ENCODE measurements at regions not wholly inside any gene's neighbourhood (a gene's known extent, or its start where the extent isn't known, plus 50 kb on each side); places are given as distances from the start of the nearest gene placed in this dataset.
"Not testable (repeated sequence)": the region's sequence is repeated elsewhere in the genome, so short reads cannot be mapped to it uniquely, and the experiment has no call there.

DNA sequence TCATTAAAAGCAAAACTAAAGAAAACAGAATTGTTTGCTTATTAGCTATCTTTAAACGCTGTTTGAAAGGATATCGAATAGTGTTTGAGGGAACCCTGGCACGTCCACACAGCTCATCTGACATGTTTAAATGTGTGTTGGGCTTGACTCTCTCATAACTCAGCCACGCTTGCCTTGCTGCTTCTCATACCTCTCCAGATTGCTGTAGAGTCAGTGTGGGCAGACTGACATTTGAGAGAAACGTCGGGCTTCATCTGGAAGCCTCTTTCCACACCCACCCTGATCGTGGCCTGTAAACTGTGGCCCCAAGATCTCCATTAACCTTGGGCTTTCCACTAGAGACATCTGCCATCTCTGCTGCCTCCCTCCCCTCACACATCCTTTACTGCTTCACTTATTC, 226.4 kb upstream of the PLGLB2 start:
- DNase-seq, result not testable (repeated sequence)

DNA sequence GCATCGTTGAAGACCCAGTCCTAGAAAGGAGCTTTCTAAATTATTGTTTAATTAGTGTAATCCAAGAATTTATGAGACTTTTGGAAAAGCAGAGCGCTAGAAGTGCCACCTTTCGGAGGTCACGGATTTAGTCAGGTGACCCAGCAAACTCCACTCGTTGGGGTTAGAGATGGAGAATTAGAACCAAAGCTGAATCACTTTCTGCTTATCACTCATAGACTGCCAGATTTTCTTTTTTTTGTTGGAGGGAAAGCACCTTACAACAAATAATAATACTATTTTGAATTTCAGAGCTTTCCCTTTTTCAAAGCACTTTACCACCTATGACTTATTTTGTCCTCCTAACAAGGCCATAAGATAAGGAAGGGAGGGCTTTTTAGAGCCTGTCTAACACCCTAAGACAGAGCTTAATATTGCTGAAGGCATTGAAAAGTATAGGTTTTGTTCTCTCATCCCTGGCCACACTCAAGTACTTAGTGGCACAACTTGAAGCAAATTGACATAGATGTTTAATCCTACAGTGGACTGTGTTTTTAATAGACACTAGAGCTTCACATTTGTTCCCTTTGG, 223.2 kb upstream of the PLGLB2 start:
- not testable (repeated sequence) for DNase-seq

DNA sequence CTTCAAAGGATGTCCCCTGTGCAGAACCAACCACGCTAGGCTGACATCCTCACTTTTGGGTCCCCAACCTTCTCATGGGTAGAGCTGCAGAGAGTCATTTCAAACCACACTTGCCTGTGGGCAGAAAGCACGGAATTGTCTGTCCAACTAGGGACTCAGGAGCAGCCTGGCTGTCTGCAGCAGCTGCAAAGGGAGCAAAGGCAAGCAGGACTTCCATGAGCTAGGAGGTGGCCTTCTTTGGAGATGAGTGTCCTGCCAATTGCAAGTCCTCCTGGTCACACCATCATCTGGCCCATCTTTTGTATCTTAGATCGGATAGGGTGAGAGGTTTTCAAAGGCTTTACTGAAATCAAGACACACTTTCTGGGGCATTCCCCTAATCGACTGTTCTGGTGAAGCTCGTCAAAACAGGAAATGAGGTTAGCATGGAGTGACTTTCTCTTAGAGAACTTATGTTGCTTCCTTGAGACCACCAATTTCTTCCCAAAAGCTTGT, 222.3 kb upstream of the PLGLB2 start:
- DNase-seq, result not testable (repeated sequence)

DNA sequence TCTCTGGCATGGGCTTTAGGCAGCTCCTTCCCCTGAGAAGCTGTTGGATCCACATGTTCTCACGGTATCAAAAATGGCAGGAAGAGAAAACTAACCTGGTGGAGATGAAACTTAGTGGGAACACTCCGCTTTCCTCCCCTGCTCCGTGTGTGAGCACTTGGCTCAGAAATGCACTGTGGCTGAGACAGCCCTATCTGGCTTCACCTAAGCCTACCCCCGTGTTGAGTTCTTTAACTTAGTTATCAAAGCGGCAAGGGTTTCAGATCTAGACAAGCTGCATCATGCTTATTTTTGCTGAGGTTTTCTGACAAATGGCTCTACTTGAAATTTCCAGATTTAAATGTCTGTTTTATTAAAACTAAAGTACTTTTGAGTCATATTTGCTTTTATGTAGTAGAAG, 221.6 kb upstream of the PLGLB2 start:
- not testable (repeated sequence) for DNase-seq

DNA sequence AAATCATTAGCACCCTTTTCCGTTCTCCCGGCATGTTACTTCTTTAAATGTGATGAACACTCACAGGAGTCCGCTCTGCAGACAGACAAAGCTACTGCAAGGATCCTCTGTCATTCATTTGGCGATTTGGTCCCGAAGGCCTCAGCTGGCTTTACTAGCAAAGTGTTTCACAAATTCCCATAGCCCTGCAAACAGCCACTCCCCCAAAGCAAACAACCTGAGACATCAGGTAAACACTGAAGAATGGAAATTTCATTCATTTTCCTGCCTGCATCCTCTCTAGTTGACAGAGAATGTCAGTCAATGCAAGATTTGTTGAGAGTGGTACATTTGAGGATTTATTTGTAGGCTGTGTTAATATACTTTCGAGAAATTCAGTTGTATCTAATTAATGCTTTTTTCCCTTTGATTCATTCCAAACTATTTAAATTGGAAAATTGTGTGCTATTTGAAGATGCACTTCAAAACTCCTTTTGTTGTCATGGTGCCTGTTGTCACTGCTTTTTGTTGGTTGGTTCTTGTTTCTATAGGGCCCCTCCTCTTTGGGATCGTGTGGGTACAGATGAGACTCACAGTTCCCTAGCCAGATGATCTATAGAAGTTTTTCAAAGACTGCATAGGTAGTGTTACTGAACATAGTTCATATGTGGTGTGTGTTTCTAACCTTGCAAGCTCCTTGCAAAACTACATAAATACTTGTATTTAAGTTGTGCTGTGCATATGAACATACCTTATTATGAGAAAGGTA, 215.7 kb upstream of the PLGLB2 start:
- DNase-seq, result not testable (repeated sequence)

DNA sequence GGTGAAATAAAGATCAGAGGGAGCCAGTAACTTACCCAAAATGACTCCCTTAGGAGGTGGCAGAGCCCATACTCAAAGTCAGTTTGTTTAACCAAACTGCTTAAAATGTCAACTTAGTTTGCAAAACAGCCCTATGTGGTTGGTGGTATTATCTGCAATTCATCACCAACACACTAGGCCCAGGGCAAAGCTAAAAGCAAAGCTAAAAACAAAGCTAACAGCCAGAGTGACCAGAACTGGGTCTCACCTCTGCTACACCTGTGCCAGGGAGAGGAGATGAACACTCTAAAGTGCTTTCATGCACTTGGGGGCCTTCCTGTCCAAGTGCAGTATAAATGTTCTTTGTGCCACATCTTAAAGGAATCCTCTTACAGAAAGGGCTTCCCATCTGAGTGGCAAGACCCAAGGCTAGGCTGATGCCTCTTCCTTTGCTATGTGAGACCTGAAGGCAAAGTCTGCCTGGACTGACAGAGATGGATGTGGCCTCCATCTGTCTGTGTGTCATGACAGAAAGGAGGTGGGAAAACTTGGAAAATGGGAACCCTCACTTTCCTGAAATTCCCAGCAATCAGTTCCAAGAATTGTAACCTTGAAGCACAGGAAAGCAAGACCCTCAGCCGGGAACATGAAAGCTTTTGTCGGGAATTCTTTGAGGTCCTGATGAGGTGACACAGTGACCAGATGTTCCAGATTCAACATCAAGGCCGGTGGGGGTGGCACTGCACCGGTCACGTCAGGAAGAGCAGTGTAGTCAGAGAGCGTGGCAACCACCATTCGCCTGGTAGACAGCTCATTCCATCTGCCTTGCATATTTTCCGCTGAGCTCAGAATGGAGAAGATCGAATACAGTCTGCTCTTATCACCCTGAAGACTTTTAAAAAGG, 214.3 kb upstream of the PLGLB2 start:
- DNase-seq, result not testable (repeated sequence)

GRCh38 chr2:87534273-87534889, 213.5 kb upstream of the PLGLB2 start:
- not testable (repeated sequence) for DNase-seq

- not testable (repeated sequence) for DNase-seq
These were observed 211.5 kb upstream of the PLGLB2 start for GRCh38 chr2:87536427-87536826.

DNA sequence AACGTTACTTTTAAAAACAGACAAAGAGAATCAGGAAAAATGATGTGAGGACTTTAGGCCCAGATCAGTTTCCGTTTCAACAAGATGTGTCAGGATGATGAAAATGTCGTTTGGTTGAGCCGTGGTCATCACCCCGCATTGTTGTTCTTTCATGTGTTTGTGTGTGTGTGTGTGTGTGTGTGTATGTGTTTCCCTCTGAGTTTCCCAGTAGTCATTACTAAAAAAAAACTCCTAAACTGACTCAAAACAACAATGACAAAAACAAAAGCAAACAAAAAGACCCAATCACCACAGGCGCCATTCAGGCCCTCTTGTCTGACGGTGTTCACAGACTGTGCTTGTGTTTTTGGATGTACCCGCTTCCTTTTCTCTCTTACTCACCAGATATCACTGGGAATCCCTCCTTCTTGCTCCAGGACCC, 210.6 kb upstream of the PLGLB2 start:
- not testable (repeated sequence) for DNase-seq

DNA sequence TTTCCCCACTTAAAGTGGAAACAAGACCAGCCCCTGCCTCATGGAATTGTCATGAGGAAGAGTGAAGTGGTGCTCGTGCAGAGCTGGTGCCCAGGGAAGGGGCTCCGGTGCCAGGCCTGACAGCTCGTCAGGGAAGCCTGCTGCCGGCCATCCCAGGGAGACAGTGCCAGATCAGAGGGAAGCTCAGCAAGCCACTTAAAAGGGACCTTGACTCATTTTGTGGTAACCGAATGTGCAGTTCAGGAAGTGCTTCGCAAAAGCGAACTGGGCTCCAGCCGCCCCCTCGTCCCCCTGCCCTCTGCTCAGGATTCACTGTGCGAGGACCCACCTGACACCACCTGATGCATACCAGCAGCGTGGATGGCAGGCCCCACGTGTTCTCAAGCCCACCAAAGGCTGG, 209.6 kb upstream of the PLGLB2 start:
- DNase-seq, result not testable (repeated sequence)

- DNase-seq, result not testable (repeated sequence)
These were observed 208.5 kb upstream of the PLGLB2 start for GRCh38 chr2:87539151-87539943.

DNA sequence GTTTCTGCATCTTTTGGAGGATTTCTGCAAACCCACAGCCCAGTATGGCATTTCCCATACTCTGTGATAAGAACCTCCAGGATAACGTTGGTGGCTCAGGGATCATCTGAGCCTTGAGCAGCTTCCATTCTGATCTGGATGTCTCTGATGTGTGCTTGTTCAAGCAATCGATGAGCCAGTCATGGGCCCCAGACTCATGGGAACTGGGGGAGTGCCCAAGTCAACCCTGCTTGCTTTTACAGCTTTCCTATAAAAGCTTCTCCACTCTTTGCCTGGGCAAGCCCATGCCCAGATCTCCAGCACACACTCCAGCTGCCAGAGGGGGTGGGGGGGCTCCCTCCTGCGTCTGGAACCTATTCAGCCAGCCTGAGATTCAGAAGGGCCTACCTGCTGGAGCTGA, 207.6 kb upstream of the PLGLB2 start:
- not testable (repeated sequence) for DNase-seq

DNA sequence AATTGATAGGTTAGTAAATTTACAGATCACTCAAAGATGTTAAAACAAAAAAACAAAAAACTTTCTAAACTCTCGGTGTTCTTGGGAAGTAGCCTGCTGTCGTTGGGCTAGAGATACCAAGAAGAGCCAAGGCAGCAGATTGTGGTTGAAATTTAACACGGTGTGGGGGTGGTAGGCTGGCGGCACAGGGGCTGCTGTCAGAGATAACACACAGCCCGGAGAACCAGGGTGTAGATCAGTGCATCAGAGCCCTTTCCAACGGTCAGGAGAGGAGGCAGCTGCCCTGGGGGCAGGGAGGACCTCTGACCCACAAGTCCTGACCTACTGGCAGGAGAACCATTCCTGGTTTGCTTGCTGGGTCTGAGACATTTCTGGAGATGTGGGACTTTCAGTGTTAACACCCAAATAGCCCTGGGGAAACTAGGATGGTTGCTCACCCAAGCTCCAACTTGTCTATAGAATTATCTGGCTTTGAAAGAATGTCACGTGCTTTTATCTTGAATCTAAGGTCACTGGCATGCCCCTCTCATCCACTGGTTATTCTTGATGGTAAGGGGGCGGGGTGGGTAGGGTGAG, 205.2 kb upstream of the PLGLB2 start:
- DNase-seq, result not testable (repeated sequence)

- not testable (repeated sequence) for DNase-seq
These were observed 204.1 kb upstream of the PLGLB2 start for GRCh38 chr2:87543797-87544196.

DNA sequence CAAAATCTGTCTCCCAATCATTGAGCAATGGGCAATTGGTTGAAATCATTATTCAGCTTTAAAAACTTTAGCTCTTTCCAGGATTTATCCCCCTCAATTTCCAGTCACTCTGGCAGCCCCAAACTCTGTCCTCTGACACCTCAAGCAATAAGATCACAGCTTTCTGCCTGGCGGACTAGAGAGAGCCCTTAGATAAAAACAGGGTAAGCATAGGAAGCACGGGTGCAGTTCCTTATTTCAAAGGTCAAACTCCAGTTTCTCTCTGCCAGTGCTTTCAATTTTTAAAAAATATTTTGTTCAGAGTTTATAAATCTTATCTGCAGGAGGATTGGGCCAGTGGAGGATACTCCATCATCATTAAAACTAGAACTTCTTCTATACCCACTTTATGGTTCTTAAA, 200.8 kb upstream of the PLGLB2 start:
- not testable (repeated sequence) for DNase-seq

GRCh38 chr2:87547966-87548365, 199.9 kb upstream of the PLGLB2 start:
- DNase-seq, result not testable (repeated sequence)

DNA sequence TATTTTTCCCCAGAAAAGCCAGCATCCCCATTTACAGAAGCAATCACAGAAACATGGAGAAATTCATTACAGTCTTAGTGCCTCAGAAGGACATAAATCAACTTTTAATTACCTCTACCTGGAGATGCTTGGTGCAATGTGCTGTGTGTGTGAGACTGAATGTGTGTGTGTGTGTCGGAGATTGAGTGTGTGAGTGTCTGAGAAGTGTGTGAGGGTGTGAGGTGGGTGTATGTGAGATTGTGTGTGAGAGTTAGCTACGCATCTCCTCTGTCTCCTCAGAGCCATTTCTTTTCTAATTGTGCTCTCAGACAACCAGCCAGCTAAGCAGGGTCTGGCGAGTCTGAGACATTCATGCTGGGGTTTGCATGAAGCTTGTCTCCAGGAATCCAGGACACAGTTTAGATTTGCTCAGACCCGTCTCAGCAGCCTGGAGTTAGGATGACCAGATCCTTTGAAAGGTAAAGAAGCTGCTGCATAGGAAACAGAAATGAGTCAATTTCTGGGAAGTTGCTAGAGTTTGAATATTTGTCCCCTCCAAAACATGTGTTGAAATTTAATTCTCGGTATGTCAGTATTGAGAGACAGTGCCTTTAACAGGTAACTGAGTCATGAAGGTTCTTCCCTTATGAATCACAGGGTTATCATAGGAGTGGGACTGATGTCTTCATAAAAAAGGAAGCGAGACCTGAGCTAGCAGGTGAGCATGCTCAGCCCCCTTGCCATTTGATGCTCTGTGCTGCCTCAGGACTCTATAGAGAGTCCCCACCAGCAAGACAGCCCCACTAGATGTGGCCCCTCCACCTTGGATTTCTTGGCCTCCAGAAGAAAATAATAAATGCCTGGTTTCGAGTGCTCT, 199.0 kb upstream of the PLGLB2 start:
- DNase-seq, result not testable (repeated sequence)

- not testable (repeated sequence) for DNase-seq
These were observed 198.2 kb upstream of the PLGLB2 start for GRCh38 chr2:87549561-87550202.

GRCh38 chr2:87554678-87555077, 193.2 kb upstream of the PLGLB2 start:
- not testable (repeated sequence) for DNase-seq

DNA sequence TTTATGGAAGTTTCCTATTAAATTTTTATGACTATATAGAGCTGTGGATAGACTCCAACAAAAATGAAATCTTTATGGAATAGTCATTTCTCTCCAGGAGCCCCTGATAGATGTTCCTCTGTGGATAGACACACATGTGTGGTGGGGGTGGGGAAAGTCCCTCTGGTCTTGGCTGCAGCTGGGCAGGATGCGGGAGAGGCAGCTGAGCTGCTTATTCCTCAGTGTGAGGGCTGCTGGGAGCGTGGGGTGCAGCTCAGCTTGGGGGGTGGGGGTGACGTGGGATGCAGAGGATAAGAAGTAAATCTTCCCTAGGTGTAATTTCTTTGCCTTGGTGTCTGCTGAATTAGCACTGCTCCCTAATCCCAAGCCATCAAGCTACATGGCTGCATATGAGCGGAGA, 192.8 kb upstream of the PLGLB2 start:
- DNase-seq, result not testable (repeated sequence)
